ENCODE measurements at regions not wholly inside any gene's neighbourhood (a gene's known extent, or its start where the extent isn't known, plus 50 kb on each side); places are given as distances from the start of the nearest gene placed in this dataset.

DNA sequence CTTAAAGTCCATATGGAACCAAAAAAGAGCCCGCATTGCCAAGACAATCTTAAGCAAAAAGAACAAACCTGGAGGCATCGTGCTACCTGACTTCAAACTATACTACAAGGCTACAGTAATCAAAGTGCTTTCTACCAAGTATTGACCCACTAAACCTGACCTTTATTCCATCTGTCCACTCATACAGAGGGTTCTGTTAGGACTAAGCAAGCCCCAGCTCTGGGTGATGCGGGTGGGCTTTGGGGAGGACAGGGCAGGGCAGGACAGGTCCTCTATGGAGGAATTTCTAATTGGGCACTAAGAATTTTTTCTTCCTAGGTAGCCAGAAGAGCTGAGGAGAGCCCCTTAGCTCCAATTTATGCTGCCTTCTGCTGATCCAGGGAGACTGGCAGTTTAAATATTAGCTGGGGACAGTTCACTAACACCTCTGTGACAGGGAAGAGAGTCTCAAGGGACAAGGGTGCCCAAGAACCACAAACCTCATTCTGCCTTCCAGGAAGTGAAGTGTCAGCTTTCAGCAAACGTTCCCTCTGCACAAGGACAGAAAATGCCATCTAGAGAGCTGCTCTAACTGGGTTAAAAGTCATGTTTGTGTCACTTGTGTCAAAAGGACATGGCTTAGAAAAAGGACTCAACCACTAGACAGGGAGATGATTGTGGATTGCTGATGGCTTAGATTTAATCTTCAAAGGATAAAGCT is 143.2 kb downstream of the KIT start:
- intact Hi-C loops (cut with DNase I) = no loop called here
- FAIRE-seq = no peak
- TF ChIP-seq, protein P1, sequence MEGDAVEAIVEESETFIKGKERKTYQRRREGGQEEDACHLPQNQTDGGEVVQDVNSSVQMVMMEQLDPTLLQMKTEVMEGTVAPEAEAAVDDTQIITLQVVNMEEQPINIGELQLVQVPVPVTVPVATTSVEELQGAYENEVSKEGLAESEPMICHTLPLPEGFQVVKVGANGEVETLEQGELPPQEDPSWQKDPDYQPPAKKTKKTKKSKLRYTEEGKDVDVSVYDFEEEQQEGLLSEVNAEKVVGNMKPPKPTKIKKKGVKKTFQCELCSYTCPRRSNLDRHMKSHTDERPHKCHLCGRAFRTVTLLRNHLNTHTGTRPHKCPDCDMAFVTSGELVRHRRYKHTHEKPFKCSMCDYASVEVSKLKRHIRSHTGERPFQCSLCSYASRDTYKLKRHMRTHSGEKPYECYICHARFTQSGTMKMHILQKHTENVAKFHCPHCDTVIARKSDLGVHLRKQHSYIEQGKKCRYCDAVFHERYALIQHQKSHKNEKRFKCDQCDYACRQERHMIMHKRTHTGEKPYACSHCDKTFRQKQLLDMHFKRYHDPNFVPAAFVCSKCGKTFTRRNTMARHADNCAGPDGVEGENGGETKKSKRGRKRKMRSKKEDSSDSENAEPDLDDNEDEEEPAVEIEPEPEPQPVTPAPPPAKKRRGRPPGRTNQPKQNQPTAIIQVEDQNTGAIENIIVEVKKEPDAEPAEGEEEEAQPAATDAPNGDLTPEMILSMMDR (IDR thresholded peaks at IDR 0.05) = no peak

DNA sequence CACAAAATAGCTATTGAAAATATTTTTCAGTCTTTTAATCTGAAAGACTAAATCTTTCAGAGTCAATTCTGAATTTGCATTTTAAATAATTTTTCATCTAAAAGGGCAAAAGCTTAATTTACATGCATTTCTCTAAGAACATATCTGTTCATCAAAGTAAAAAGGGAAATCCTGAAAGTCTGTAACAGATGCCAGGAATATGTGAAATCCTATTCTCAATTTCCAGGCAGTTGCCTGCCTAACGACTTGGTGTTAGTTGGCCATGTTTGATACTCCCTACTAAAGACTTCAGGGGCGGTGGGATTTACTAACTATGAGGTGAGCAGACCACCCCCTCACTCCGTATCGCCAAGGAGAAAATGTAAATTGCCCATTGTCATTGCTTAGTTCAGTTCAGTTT is 136.8 kb downstream of the KIT start:
- no peak overlapping the region for H3K27ac ChIP-seq
- ATAC-seq = no peak
- H3K9me3 ChIP-seq = no peaks in the 10 kb centered on the region
- WGBS, 2 donors = 43 to 54% methylated on average over 4 of the region's 4 CpGs
- H3K4me3 ChIP-seq = no peak overlapping the region
- FAIRE-seq = no peak
- no peak for DNase-seq
- H3K27me3 ChIP-seq = no peaks in the 10 kb centered on the region
- intact Hi-C loops (cut with DNase I) = no loop called here
- no peaks in the 10 kb centered on the region for H3K4me1 ChIP-seq
- H3K36me3 ChIP-seq = no peaks in the 10 kb centered on the region
- TF ChIP-seq, protein P1 (IDR thresholded peaks at IDR 0.05) = no peak

More for the DNA sequence above, 143.2 kb downstream of the KIT start:
- no peak overlapping the region for H3K27ac ChIP-seq
- no peaks in the 10 kb centered on the region for H3K36me3 ChIP-seq
- WGBS, 2 donors = 41 to 55% methylated on average over 4 of the region's 4 CpGs
- H3K4me1 ChIP-seq = no peaks in the 10 kb centered on the region
- H3K4me3 ChIP-seq = no peak overlapping the region
- DNase-seq (no peak), ATAC-seq (no peak)
- H3K27me3 ChIP-seq = no peaks in the 10 kb centered on the region
- no peaks in the 10 kb centered on the region for H3K9me3 ChIP-seq

GRCh38 chr4:54793856-54794422 is 136.2 kb downstream of the KIT start:
- DNase-seq = no peak
- WGBS, 2 donors = 38 to 50% methylated on average over 2 of the region's 2 CpGs
- no peak for ATAC-seq
- Histone ChIP-seq H3K4me1 (no peaks in the 10 kb centered on the region), H3K36me3 (no peaks in the 10 kb centered on the region), H3K27me3 (no peaks in the 10 kb centered on the region), H3K9me3 (no peaks in the 10 kb centered on the region), H3K4me3 (no peak overlapping the region), H3K27ac (no peak overlapping the region)
- TF ChIP-seq, protein P1 (IDR thresholded peaks at IDR 0.05) = no peak
- intact Hi-C loops (cut with DNase I) = no loop called here
- no peak for FAIRE-seq

Measured in pancreas (tissue), 10 donors.